Transverse colon (tissue), 4 donors: ENCODE measurements at regions not wholly inside any gene's neighbourhood (a gene's known extent, or its start where the extent isn't known, plus 50 kb on each side); places are given as distances from the start of the nearest gene placed in this dataset.

Source experiments
- EP300 ChIP-seq: sonication (generic); formaldehyde crosslinking; IDR thresholded peaks from one replicate; pipeline ENCODE4 v1.6.1; 2017; ENCODE audit warnings: antibody characterized with exemption, low read depth
- POLR2A ChIP-seq: fragments of 450-650 bp; IDR thresholded peaks from one replicate; pipeline ENCODE4 v1.6.1; 2016; ENCODE audit warnings: antibody characterized with exemption, mild to moderate bottlenecking, moderate library complexity
- POLR2AphosphoS5 ChIP-seq, 3 donors: sonication (generic); formaldehyde crosslinking; IDR thresholded peaks; one replicate each; pipeline ENCODE4 v1.6.1; 2016; ENCODE audit warnings: antibody characterized with exemption in 3 of 3
- TF ChIP-seq, protein P1 (sequence below), 5 experiments: fragments of 200-600 bp in 3 of 5; fragments of 450-650 bp in 2 of 5; sonication (generic) in 3 of 5; IDR thresholded peaks; 1 replicate in 2 of 5; 2 replicates in 3 of 5; pipeline ENCODE4 v1.5.1; 2016 to 2017; ENCODE audit warnings: antibody characterized with exemption in 5 of 5, inconsistent platforms in 3 of 5, mild to moderate bottlenecking in 2 of 5, moderate library complexity in 1 of 5

DNA sequence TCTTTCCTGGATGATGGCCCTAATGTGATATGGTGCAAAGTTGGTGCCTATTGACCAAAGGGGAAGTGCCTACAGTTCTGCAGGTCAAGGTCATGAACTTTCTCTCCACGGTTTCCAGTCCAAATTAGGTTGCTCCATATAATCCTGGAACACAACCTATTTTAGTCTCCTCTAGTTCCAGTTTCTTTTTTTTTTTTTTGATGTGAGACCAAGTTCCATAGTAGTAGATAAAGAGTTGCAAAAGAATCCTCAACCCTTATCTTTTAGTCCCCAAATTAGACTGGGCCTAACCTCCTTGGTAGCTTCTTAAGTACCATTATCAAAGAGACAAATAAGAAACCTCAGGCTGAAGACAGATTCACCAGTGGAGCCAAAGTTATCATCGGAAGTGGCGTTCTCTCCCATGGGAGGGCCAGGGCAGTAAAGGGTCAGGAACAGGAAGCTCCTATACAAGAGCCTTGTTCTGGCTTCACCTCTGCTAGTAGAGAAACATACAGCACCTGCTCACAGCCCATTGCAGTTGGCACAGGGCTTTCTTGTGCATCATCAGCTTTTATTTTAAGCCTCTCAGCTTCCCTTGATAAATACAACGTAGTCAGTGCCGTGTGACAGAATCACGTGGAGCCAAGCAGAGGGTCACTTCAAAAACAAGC is 132.2 kb upstream of the RREB1 start:
- TF ChIP-seq, protein P1, sequence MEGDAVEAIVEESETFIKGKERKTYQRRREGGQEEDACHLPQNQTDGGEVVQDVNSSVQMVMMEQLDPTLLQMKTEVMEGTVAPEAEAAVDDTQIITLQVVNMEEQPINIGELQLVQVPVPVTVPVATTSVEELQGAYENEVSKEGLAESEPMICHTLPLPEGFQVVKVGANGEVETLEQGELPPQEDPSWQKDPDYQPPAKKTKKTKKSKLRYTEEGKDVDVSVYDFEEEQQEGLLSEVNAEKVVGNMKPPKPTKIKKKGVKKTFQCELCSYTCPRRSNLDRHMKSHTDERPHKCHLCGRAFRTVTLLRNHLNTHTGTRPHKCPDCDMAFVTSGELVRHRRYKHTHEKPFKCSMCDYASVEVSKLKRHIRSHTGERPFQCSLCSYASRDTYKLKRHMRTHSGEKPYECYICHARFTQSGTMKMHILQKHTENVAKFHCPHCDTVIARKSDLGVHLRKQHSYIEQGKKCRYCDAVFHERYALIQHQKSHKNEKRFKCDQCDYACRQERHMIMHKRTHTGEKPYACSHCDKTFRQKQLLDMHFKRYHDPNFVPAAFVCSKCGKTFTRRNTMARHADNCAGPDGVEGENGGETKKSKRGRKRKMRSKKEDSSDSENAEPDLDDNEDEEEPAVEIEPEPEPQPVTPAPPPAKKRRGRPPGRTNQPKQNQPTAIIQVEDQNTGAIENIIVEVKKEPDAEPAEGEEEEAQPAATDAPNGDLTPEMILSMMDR (IDR thresholded peaks at IDR 0.05) = no peak
- TF ChIP-seq POLR2A = no peak
- TF ChIP-seq EP300 = no peak
- TF ChIP-seq POLR2AphosphoS5 (IDR thresholded peaks at IDR 0.05) = no peak
